ENCODE measurements at regions not wholly inside any gene's neighbourhood (a gene's known extent, or its start where the extent isn't known, plus 50 kb on each side); places are given as distances from the start of the nearest gene placed in this dataset.

DNA sequence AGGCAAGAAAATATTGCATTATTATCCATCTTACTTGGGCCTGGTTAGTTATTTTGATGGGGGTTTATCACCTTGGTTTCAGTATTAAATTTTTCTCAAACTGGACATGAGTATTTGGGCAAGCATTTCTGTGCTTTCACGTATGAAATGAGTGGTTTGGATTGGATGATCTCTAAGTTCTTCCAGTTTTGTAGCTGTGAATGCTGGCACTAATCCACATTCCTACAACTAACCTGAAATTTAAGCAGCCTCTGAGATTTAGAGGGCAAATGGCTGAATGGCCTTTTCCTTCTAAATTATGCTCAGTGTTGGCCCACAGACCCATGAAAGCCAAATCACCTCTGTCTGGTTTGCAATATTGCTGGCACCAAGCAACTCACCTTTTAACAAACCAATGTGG lies 475.0 kb upstream of the B3GALT2 start:
- Histone ChIP-seq H3K27me3 (no peaks in the 10 kb centered on the region), H3K36me3 (no peaks in the 10 kb centered on the region), H3K9me3 (no peaks in the 10 kb centered on the region), H3K27ac (no peak overlapping the region), H3K4me1 (peaks cover 0 to 47% (median 6%) of the 10 kb centered on the region in 4 donors), H3K4me3 (no peak overlapping the region)
- TF ChIP-seq CTCF (IDR thresholded peaks at IDR 0.05): no peak
- intact Hi-C loops (cut with DNase I; ENCODE audit: low total_unique reads): no loop called here
- no peak for DNase-seq

- intact Hi-C loops (cut with DNase I; ENCODE audit: low total_unique reads): no loop called here
- no peak for TF ChIP-seq CTCF (IDR thresholded peaks at IDR 0.05)
These were observed 474.0 kb upstream of the B3GALT2 start for GRCh38 chr1:193660428-193660827.

GRCh38 chr1:193658691-193659090 lies 472.3 kb upstream of the B3GALT2 start:
- H3K4me3 ChIP-seq: no peak overlapping the region
- H3K36me3 ChIP-seq: no peaks in the 10 kb centered on the region
- peak overlapping the region; percentile 12 to 45 for H3K27ac ChIP-seq
- no peaks in the 10 kb centered on the region for H3K27me3 ChIP-seq
- peaks cover 0 to 47% (median 6%) of the 10 kb centered on the region in 4 donors for H3K4me1 ChIP-seq
- no peak for DNase-seq
- H3K9me3 ChIP-seq: peaks cover 0 to 8% (median 0%) of the 10 kb centered on the region in 3 donors
- TF ChIP-seq CTCF (IDR thresholded peaks at IDR 0.05): no peak
- intact Hi-C loops (cut with DNase I; ENCODE audit: low total_unique reads): no loop called here

More at GRCh38 chr1:193660428-193660827, 474.0 kb upstream of the B3GALT2 start:
- H3K4me3 ChIP-seq: no peak overlapping the region
- no peaks in the 10 kb centered on the region for H3K27me3 ChIP-seq
- peaks cover 0 to 47% (median 6%) of the 10 kb centered on the region in 4 donors for H3K4me1 ChIP-seq
- H3K9me3 ChIP-seq: no peaks in the 10 kb centered on the region
- no peak for DNase-seq
- H3K36me3 ChIP-seq: no peaks in the 10 kb centered on the region
- H3K27ac ChIP-seq: no peak overlapping the region

GRCh38 chr1:193658081-193658480 lies 471.7 kb upstream of the B3GALT2 start:
- Histone ChIP-seq H3K36me3 (no peaks in the 10 kb centered on the region), H3K4me1 (peaks cover 0 to 47% (median 6%) of the 10 kb centered on the region in 4 donors), H3K9me3 (peaks cover 0 to 9% (median 0%) of the 10 kb centered on the region in 3 donors), H3K27ac (peak overlapping the region; percentile 12 to 45), H3K4me3 (no peak overlapping the region), H3K27me3 (no peaks in the 10 kb centered on the region)
- no peak for TF ChIP-seq CTCF (IDR thresholded peaks at IDR 0.05)
- intact Hi-C loops (cut with DNase I; ENCODE audit: low total_unique reads): no loop called here
- DNase-seq: no peak

GRCh38 chr1:193657552-193657951 lies 471.1 kb upstream of the B3GALT2 start:
- intact Hi-C loops (cut with DNase I; ENCODE audit: low total_unique reads): no loop called here
- Histone ChIP-seq H3K9me3 (peaks cover 0 to 9% (median 0%) of the 10 kb centered on the region in 3 donors), H3K4me1 (peaks cover 0 to 47% (median 6%) of the 10 kb centered on the region in 4 donors), H3K27me3 (no peaks in the 10 kb centered on the region), H3K27ac (peak overlapping the region in 1 of 2 donors; percentile 45), H3K4me3 (no peak overlapping the region), H3K36me3 (no peaks in the 10 kb centered on the region)
- DNase-seq: no peak
- no peak for TF ChIP-seq CTCF (IDR thresholded peaks at IDR 0.05)

- no peak overlapping the region for H3K4me3 ChIP-seq
- H3K36me3 ChIP-seq: no peaks in the 10 kb centered on the region
- peaks cover 0 to 9% (median 0%) of the 10 kb centered on the region in 3 donors for H3K9me3 ChIP-seq
- DNase-seq: no peak
- intact Hi-C loops (cut with DNase I; ENCODE audit: low total_unique reads): no loop called here
- H3K4me1 ChIP-seq: peaks cover 0 to 47% (median 6%) of the 10 kb centered on the region in 4 donors
- no peaks in the 10 kb centered on the region for H3K27me3 ChIP-seq
- no peak overlapping the region for H3K27ac ChIP-seq
- no peak for TF ChIP-seq CTCF (IDR thresholded peaks at IDR 0.05)
These were observed 470.4 kb upstream of the B3GALT2 start for GRCh38 chr1:193656841-193657240.

All from tibial artery (tissue), 4 donors.